Mesothelial cell of epicardium (in vitro differentiated cells): ENCODE measurements at regions not wholly inside any gene's neighbourhood (a gene's known extent, or its start where the extent isn't known, plus 50 kb on each side); places are given as distances from the start of the nearest gene placed in this dataset.
"Not testable (repeated sequence)": the region's sequence is repeated elsewhere in the genome, so short reads cannot be mapped to it uniquely, and the experiment has no call there.

ENCODE experiments used
- DNase-seq, 2 experiments: peaks; one replicate each; pipeline ENCODE4 v3.0.0; 2021; ENCODE audit warnings: low spot score in 2 of 2; ENCODE audit not compliant: unreplicated experiment in 2 of 2
- H3K27ac Mint-ChIP-seq: 2 replicates; pipeline ENCODE4 v1.8.0; 2021; ENCODE audit warnings: mixed read lengths
- H3K27me3 Mint-ChIP-seq: 2 replicates; pipeline ENCODE4 v1.8.0; 2021; ENCODE audit warnings: low read depth, mixed read lengths
- H3K36me3 Mint-ChIP-seq: 2 replicates; pipeline ENCODE4 v1.8.0; 2021; ENCODE audit warnings: mixed read lengths
- H3K4me1 Mint-ChIP-seq: 2 replicates; pipeline ENCODE4 v1.8.0; 2021; ENCODE audit warnings: mixed read lengths
- H3K4me3 Mint-ChIP-seq: 2 replicates; pipeline ENCODE4 v1.8.0; 2021; ENCODE audit warnings: mild to moderate bottlenecking, moderate library complexity, mixed read lengths
- H3K9me3 Mint-ChIP-seq: 2 replicates; pipeline ENCODE4 v1.8.0; 2021; ENCODE audit warnings: mixed read lengths
- CTCF ChIP-seq: fragments of 200-600 bp; sonication (generic); IDR thresholded peaks from one replicate; pipeline ENCODE4 v1.5.0; 2021; ENCODE audit warnings: antibody characterized with exemption; ENCODE audit not compliant: unreplicated experiment

GRCh38 chr5:113760486-113760885, 247.0 kb downstream of the YTHDC2 start:
- Mint-ChIP-seq H3K4me1 (peaks cover 16% of the 10 kb centered on the region), H3K36me3 (no peaks in the 10 kb centered on the region), H3K27ac (no peak overlapping the region), H3K4me3 (no peak overlapping the region), H3K9me3 (no peaks in the 10 kb centered on the region), H3K27me3 (no peaks in the 10 kb centered on the region)
- DNase-seq: no peak
- TF ChIP-seq CTCF: no peak

- peaks cover 9% of the 10 kb centered on the region for H3K4me1 Mint-ChIP-seq
- H3K27ac Mint-ChIP-seq: no peak overlapping the region
- DNase-seq: no peak
- no peaks in the 10 kb centered on the region for H3K36me3 Mint-ChIP-seq
- H3K9me3 Mint-ChIP-seq: peaks cover 8% of the 10 kb centered on the region
- H3K27me3 Mint-ChIP-seq: no peaks in the 10 kb centered on the region
- no peak overlapping the region for H3K4me3 Mint-ChIP-seq
- TF ChIP-seq CTCF: no peak
These were observed 248.1 kb downstream of the YTHDC2 start for GRCh38 chr5:113761594-113761993.

GRCh38 chr5:113764382-113764781, 250.9 kb downstream of the YTHDC2 start:
- no peaks in the 10 kb centered on the region for H3K27me3 Mint-ChIP-seq
- peaks cover 23% of the 10 kb centered on the region for H3K9me3 Mint-ChIP-seq
- H3K4me1 Mint-ChIP-seq: peaks cover 9% of the 10 kb centered on the region
- no peak for DNase-seq
- H3K27ac Mint-ChIP-seq: no peak overlapping the region
- no peak overlapping the region for H3K4me3 Mint-ChIP-seq
- peaks cover 5% of the 10 kb centered on the region for H3K36me3 Mint-ChIP-seq
- TF ChIP-seq CTCF: no peak

GRCh38 chr5:113766827-113767226, 253.3 kb downstream of the YTHDC2 start:
- not testable (repeated sequence) for H3K36me3 Mint-ChIP-seq, H3K4me3 Mint-ChIP-seq, H3K27me3 Mint-ChIP-seq, H3K27ac Mint-ChIP-seq, H3K4me1 Mint-ChIP-seq, DNase-seq
- H3K9me3 Mint-ChIP-seq: peaks cover 23% of the 10 kb centered on the region

- Mint-ChIP-seq H3K27me3 (no peaks in the 10 kb centered on the region), H3K27ac (no peak overlapping the region), H3K4me3 (no peak overlapping the region), H3K4me1 (peaks cover 6% of the 10 kb centered on the region), H3K36me3 (peaks cover 5% of the 10 kb centered on the region), H3K9me3 (peaks cover 23% of the 10 kb centered on the region)
- no peak for DNase-seq
- no peak for TF ChIP-seq CTCF
These were observed 257.2 kb downstream of the YTHDC2 start for GRCh38 chr5:113770648-113771047.

- H3K9me3 Mint-ChIP-seq: peaks cover 16% of the 10 kb centered on the region
- no peak for DNase-seq
- H3K4me1 Mint-ChIP-seq: peaks cover 6% of the 10 kb centered on the region
- H3K27me3 Mint-ChIP-seq: no peaks in the 10 kb centered on the region
- peaks cover 5% of the 10 kb centered on the region for H3K36me3 Mint-ChIP-seq
- H3K27ac Mint-ChIP-seq: no peak overlapping the region
- no peak for TF ChIP-seq CTCF
- no peak overlapping the region for H3K4me3 Mint-ChIP-seq
These were observed 258.0 kb downstream of the YTHDC2 start for GRCh38 chr5:113771483-113771882.
